Stimulated activated CD4-positive, alpha-beta T cell treated with anti-CD3 and anti-CD28 coated beads, TNF-alpha, amount 100 ng/mL, for 48 hours (primary cell): ENCODE measurements at regions not wholly inside any gene's neighbourhood (a gene's known extent, or its start where the extent isn't known, plus 50 kb on each side); places are given as distances from the start of the nearest gene placed in this dataset.
"Not testable (repeated sequence)": the region's sequence is repeated elsewhere in the genome, so short reads cannot be mapped to it uniquely, and the experiment has no call there.

Experiments used
- DNase-seq, 3 donors: peaks; one replicate each; pipeline ENCODE4 v3.0.0-alpha.2; 2020; ENCODE audit warnings: low read depth in 3 of 3

DNA sequence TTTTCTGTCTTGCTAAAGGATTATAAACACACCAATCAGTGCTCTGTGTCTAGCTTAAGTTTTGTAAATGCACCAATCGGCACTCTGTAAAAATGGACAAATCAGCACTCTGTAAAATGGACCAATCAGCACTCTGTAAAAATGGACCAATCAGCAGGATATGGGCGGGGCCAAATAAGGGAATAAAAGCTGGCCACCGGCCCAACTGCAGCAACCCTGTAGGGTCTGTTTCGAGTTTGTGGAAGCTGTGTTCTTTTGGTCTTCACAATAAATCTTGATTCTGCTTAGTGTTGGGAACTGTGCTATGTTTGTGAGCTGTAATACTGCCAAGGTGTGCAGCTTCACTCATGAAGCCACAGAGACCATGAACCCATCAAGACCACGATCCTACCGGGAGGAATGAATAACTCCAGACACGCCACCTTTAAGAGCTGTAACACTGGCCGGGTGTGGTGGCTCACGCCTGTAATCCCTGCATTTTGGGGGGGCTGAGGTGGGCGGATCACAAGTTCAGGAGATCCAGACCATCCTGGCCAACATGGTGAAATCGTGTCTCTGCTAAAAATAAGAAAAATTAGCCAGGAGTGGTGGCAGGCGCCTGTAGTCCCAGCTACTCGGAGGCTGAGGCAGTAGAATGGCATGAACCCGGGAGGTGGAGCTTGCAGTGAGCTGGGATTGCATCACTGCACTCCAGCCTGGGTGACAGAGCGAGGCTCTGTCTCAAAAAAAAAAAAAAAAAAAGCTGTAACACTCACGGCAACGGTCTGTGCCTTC, 133.0 kb upstream of the GDF10 start:
- DNase-seq, result not testable (repeated sequence)

DNA sequence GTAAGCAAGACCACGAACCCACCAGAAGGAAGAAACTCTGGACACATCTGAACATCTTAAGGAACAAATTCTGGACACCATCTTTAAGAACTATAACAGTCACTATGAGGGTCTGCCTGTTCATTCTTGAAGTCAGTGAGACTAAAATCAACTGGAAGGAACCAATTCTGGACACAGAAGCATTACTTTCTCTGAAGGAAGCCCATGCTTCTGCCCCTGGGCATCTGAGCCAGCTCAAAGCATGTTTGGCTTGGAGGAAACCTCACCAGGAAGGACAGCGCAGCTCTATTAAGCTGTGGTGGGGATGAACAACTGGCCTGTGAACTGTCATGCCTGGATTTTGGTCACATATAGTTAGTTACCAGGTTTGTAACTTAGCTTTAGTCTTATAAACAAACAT, 132.4 kb upstream of the GDF10 start:
- DNase-seq, result no peak

DNA sequence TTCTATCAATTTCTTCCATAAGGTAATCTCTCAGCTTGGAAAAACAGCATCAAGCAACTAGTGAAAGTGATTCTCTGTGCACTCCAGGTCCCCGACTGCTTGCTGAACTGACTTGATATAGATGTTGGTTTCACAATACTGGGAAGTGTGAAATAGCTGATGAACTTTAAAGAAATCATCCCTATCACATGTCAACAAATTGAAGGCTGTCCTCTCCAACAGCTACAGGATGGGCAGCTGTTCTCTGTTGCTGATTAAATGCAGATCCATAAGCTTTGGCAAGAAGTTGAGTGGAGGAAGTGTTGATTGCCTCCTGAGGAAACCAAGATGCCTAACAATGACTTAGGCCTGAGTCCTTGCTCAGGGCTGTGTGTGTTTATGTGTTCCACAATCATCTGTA, 130.4 kb upstream of the GDF10 start:
- DNase-seq, result no peak

DNA sequence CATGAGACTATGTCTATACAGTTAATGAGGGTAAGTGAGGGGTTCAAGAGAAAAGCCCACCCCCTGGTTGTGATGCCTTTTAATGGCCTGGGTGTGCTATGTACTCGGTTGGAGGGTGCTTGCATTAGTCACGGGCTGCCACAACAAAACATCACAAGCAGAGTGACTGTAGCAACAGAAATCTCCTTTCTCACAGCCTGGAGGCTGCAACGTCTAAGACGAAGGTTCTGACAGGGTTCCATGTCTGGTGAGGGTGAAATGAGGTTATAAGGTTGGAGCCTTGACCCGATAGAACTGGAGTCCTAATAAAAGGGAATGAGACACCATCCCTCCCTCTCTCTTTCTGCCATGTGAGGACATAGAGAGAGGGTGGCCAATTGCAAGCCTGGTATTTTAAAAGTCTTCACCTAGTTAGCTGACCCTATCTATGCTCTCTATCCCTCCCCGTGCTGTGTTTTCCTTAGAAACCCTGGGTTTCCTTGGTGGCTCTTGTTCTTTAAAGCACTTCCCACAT, 126.0 kb upstream of the GDF10 start:
- DNase-seq, result no peak

DNA sequence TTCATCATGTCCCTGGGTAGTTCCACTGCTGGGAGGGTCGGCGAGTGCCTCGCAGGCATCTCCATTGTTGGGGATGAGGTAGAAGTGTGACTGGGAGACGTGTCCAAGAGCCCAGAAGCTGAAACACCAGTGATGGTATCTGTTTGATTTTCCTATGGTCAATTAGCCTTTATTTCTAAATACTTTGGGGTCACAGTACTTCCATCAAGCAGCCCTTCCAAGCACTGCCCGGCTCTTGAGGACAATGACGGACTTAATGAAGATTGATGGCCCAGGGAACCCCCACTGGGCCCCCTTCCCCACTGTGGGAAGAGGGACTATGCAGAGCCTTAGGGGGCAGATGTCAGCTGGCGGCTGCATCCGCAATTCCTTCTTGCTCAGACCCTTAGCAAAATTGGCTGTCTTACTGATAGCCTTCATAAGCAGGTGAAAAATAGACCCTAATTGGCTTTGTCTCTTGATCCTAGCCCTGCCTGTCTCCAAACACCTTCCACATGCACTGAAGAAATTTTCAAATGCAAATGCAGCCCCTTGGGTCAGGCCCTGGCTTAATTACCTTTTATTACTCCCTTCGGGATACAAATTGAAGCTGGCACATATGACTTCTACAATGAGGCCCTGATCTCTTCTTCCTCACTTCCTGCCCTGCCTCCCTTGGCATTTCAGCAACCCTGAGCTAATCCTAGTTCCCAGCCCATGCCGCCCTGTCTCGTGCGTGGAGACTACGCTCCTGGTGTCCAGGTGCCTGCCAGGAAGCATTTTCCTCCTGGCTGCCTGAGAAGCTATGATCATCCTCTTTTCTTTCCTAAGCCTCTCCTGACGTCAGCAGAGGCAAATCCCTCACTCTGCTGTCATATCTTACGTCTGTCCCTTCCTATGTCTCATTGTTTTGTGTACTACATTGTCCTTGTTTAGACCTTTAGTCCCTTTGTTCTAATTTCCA, 124.5 kb upstream of the GDF10 start:
- no peak for DNase-seq

DNA sequence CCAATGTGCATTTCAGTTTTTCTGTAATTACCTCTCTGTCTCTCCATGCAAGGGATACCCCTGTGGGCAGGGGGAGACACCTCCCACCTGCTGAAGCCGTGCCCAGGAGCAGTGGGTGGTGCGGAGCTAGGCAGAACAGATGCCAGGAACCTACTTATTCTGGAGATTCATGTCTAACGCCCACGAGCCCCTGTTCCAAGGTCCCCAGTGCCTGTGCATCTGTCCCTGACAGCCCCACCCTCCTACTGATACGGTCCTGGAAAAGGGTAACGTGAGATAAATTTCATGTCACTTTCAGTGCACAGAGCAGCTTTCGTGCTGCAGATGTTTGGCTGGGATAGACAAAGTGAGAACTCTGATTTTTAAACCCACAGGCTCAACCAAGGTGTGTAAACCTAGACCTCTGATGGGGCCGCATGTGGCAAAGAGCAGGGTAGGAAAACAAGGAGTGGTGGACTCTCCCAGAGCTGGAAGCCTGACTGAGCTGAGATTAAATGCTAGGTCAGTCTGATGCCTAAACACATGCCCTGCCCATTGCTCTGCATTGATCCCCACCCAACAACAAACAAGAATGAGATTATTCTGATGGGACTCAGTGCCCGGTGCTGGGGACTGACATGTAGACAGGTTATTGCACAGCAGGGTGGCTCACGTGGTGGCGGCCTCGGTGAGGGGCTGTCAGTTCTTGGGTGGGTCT, 123.6 kb upstream of the GDF10 start:
- no peak for DNase-seq

DNA sequence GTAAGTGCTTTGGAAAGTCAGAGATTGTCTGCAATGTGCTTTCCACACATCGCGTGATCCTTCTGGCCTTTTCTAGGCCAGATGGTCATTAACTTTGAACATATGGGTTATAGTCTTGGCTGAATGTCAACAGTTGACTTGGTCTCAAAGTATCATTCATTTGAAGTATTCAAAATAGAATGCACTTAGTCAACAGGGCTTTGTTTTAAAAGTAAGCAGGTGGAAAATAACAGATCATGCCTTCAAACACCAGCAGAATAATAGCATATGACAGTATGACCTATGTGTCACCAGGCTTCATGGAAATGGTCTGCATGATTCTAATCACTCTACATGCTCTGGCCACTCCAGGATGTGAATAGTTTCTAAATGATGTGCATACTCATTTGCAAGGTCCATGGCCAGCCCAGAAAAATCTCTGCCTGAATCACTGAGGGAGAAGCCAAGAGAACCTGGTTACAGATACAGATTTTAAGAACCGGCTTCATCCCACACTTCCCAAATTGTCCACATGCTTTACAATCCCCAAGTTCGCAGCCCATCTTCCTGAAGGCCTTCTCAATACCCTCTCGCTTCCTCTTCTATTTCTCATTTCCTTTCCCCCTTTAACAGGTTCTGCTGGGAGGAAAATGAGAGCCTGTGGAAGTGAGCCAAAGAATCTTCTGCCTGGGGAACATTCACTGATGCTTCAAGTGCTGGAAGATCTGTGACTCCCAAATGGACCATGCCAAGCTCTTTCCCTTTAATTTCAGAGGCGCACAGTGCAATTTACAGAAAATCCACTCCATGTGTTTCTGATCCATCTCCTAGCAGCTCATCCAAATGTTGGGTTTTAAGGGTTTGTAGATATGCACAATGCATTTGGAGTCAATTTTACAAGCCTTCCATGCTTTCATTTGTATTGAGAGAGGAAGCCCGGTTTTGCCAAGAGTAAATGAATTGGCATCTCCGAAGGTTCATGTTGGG, 122.8 kb upstream of the GDF10 start:
- DNase-seq, result no peak

DNA sequence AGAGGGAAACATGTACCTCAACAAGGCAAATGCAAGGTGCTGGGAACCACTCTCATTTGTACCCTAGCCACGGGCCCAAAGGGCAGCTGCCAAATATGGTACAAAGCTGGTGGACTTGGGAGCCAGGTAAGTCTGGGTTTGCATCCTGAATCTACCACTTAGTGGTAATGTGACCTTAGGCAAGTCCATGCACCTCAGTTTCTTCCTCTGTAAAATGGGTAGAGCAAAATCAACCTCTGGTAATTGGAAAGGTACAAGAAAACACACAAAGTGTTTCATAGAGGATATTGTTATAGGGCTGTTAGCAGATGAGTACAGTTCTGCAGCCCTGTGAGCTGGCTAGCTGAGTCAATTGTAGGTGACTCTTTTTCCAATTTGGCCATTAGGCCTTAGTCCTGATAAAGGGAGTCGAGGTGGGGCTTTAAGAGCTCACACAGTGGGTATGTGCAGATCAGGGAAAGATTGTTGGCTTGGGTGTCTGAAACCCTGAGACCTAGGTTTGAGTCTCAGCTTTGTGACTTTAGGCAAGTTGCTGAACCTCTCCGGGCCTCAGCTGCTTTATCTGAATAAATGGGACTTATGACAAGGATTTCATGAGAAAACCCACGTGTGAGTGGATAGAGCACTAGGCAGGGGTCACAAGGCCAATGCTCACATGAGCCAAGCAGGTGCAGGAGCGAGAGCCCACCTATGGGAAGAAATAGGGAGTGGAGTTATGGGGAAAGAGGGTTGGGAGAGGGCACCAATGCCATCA, 121.3 kb upstream of the GDF10 start:
- DNase-seq, result no peak

DNA sequence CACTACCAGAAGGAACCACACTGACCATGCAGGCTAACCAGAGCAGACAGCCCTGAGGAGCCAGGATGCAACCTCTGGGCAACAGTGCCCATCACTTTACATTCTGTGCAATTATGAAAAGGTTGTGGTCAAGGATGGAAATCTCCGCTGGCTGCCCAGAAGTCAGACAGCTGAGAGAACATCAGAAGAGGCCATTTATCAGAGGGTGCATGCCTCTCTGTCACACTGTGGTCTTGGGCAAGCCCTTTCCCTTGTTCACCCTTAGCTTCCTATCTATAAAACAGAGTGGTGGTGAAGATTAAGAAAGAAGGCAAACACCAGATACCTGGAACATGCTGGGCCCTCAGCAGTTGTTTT, 120.7 kb upstream of the GDF10 start:
- DNase-seq, result no peak

DNA sequence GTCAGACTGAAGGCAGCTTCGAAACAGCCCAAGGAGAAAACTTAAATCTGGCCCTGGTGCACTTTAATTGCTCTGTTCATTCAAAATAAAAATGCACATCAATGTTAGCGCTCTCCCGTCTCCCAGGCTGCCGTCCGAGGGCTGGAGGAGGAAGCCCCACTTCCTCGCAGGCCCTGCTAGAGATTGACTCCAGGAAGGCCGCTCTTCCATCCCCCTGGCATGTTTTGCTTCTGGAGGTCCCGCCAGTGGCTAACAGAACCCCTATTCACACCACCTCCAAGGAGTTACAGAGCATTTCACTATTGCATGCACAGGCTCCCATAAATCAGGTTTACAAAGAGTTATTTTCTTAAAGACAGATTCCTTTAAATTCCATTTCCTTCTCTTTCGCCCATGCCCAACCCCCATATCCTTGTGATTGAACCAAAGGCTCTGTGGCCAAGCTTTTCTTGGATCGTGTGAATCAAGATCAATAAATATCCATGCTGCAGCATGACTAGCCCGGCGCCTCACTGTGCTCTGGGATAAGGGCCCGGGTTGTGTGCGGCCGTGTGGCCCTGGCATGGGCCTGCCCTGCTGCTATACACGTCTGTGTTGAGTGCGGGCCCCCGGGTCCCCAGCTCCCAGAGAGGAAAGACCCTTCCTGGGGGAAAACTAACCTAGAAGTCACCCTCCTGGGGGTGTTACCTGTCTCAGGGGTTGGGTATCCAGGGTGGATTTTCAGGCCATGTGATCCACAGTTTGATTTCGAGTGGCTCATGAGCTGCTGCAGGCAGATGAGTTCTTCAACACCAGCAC, 118.7 kb upstream of the GDF10 start:
- no peak for DNase-seq

DNA sequence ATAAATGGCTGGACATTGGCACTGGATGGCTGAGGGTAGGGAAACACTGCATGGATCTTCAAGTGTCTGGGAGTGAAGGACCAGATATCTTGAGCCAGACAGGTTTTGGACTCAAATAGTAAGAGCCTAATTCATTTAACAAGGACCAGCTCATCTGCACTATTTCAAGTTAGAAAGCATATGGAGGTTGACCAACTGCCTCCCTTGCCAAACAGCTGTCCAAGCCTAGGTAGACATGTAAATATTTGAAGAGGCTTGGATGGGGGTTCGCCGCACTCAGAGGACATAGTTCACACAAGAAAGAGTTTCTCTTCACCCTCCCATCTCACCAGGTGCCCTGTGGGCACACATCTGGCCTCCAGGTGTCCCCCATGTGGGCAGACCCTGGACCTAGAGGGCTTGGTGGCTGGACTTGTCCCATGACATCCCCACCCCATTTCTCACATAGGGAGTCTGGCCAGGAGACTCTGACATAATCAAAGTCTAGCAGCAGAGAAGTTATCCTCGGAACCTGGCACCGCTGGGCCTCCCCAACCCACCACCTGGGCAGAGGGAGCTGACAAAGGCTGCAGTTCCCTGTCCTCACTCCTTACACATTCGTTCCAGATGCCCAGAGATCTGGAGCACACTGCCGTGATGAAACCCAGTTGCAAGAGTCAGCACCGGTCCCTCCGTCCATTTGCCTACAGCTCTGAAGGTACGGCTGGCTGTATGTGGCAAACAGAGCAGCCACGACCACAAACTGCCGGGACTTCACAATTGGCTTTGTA, 116.9 kb upstream of the GDF10 start:
- DNase-seq, result no peak

DNA sequence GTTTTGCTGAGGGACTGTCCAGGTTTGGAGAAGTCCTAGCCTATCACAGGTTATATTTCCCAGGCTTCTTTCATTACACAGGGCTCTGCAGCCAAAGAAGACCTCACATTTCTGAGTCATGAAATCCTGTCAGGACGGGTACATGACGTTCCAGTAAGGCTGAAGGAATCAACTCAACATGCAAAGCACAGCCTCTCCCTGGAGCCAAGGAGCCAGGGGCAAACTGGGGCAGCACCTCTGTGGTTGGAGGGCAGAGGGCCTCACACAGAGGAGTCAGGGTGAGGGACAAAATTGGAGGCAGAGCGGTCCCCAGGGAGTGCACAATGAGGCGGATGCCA, 116.3 kb upstream of the GDF10 start:
- DNase-seq, result no peak

DNA sequence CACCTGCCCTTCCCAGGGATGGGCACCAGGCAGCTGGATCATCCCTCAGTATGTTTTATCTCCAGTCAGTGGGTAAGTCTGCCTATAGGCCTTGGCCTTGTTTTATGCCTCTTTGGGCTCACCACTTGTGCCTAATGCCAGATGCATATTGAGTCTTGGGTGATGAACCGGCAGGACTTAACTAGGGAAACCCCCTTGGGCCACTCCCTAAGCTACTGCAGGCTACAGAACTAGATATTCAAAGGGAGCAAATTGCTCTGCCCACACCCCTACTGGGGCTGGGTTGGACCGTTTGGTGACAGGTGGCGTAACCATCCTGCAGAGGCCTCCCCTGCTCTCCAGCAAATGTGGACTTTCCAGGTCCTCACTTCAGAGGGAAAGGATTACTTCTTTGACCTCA, 115.7 kb upstream of the GDF10 start:
- no peak for DNase-seq

DNA sequence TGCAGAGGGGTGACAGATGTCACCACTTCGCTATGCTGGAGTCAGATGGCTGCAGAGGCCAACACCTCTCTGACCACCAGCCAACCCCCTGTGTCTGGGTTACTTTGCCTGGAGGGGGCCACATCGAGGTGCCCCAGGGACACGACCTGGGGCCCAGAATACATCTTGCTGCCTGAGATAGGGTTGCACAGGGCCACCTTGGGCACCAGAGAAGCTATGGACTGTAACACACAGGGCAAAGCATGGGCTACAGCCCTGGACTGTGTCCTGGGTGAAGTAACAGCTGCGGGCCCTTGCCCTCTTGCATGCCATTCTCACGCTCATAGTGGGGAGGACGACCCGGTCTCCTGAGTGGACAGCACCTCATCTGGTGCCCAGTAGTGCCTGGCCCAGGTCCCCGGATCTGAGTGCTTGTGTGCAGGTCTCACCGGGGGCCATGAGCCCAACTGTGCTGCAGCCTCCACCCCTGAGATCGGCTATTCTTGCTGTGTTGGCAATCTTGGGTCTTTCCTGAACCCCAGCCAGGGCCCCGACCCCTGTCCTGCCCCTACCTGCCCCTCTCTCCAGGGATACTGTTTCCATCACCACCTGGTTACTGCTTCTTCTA, 115.2 kb upstream of the GDF10 start:
- no peak for DNase-seq

DNA sequence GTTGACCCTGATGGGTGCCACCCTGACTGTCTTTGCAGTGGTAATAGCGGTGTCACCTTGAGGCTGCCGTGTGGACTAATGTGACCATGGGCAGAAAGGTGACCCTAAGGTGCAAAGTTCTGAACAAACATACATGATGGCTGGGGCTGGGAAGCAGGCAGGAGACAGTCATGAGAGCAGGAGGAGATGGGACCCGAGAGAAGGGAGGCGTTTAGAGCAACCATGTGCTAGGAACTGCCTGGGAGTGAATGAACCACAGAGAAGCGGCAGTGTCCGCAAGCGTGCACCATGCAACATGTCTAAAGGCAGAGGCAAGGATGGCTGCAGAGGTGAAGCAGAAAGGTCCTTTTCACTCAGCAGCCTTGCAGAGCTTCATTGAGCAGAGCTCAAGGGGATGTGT, 113.1 kb upstream of the GDF10 start:
- DNase-seq, result no peak

DNA sequence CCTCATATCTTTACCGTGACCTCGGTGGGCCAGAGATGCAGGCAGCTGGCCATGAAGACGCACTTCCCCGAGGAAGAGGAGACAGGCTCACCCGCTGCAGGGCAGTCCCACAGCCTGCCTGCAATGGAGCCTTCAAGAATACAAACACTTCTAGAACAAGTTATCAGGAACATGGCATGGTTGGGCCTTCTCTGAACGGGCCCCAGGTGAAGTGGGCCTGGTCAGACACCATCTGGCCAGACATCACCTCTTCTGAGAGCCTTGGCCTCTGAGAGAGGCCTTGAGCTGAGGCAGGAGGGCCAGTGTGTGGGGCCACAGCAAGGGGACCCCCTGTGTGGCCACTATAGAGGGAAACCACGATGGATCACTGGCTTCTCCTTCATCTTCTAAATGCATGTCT, 112.4 kb upstream of the GDF10 start:
- DNase-seq, result no peak

DNA sequence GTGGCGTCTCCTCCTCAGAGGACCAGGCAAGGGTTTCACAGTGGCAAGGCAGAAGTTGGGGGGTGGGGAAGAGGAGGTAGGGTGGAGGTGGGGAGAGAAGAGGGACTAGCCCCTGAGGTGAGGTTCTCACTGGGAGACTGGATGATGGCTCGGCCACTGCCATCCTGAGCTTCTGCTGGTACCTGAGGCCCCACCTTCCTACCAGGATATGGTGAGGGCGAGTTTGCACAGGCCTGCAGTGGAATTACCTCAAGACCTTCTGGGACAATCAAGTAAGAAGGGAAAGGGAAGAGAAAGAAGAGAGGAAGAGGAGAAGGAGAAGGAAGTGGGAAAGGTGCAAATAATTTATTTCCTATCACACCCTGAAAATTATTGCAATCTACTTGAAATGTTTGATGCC, 111.8 kb upstream of the GDF10 start:
- no peak for DNase-seq

DNA sequence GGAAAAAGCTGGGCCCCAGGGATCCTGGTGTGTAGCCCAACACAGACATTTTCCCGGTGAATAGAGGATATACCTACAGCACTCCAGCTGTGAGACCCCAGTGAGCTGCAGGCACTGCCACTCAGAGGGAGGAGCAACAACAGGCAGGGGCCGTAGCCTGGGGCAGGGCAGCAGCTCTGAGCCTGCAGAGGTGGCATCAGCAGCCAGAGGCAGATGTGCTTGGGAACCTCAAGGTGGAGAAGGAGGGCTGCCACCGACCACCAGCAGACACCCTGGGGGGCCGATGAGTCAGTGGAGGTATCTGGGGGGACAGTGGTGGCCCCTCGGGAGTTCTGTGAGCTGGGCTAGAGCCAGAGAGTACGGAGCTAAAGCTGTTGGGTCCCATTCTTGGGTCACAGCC, 110.2 kb upstream of the GDF10 start:
- no peak for DNase-seq

DNA sequence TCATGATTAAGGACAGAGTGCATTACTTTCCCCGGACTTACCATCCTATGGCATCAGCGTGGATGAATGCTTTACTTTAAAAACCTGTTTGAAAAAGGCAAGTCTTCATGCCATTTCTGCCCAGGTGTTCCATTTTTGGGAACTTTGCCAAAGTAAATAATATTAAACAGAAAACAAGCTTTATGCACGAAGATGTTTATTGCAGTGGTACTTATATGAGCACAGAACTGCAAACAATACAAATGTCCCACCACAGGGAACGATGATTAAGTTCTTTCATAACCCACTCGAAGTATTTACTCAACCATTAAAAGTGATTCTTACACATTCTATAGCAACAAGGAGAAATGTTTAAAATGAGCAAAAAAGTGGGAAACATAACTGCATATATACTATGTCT, 109.7 kb upstream of the GDF10 start:
- no peak for DNase-seq
